ENCODE measurements at regions not wholly inside any gene's neighbourhood (a gene's known extent, or its start where the extent isn't known, plus 50 kb on each side); places are given as distances from the start of the nearest gene placed in this dataset.

DNA sequence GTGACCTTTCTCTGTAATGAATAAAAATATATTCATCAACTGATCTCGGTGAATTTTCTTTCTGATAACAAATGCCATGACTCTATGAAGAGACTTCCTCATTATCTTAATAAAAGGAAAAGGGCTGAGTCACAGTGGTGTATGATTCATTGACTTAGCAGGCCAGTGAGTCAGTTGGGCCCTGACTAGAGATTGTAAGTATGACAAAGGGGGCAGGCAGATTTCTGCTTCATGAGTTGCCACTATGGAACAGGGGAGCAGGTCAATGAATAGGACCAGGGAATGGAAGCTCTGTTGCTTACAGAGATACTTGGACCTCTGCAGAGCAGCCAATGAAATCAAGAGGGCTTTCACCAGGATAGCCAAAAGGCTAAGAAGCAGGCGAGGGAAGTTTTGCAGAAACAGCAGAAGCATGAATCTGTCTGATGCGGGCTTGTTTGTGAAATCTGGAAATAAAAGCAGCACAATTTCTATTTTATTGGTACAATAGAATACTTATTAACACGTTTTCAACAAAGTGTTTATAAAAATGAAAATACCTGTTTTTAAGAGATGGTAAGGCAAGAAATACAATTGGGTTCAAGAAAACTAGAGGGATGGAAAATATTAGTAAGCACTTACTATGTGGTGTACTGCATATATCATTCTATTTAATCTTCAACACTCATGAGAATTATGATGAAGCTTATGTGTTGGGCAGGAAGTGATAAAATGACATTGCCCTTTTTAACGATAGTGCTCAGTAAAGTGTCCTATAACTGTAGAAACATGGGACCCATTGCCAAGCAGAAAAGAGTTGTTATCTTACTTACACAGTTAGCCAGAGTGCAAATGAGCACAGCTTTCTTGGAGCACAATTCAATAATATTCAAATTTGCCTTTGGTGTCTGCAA, 169.8 kb upstream of the MYRIP start (continued):
- TF ChIP-seq, protein P1, sequence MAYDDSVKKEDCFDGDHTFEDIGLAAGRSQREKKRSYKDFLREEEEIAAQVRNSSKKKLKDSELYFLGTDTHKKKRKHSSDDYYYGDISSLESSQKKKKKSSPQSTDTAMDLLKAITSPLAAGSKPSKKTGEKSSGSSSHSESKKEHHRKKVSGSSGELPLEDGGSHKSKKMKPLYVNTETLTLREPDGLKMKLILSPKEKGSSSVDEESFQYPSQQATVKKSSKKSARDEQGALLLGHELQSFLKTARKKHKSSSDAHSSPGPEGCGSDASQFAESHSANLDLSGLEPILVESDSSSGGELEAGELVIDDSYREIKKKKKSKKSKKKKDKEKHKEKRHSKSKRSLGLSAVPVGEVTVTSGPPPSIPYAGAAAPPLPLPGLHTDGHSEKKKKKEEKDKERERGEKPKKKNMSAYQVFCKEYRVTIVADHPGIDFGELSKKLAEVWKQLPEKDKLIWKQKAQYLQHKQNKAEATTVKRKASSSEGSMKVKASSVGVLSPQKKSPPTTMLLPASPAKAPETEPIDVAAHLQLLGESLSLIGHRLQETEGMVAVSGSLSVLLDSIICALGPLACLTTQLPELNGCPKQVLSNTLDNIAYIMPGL (CRISPR knock-in tag; IDR thresholded peaks at IDR 0.05) = no peak
- no peak for TF ChIP-seq BCL6 (CRISPR knock-in tag; IDR thresholded peaks at IDR 0.05)
- TF ChIP-seq NFE2L1 (tag; IDR thresholded peaks at IDR 0.05; ENCODE audit: borderline replicate concordance, low read depth) = peak; percentile 93
- TF ChIP-seq, protein P2, sequence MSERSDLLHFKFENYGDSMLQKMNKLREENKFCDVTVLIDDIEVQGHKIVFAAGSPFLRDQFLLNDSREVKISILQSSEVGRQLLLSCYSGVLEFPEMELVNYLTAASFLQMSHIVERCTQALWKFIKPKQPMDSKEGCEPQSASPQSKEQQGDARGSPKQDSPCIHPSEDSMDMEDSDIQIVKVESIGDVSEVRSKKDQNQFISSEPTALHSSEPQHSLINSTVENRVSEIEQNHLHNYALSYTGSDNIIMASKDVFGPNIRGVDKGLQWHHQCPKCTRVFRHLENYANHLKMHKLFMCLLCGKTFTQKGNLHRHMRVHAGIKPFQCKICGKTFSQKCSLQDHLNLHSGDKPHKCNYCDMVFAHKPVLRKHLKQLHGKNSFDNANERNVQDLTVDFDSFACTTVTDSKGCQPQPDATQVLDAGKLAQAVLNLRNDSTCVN (CRISPR knock-in tag; IDR thresholded peaks at IDR 0.05) = no peak
- TF ChIP-seq GABPB2 (CRISPR knock-in tag; conservative IDR thresholded peaks at IDR 0.05) = no peak
- no peak; the same call in 1 of the 2 replicates for TF ChIP-seq FOXJ2 (tag; IDR thresholded peaks at IDR 0.05)
- TF ChIP-seq ZNF589 (CRISPR knock-in tag; IDR thresholded peaks at IDR 0.05; ENCODE audit: low read depth) = 0 out of 2 replicates have a peak, but pooled peaks have one; percentile 49
- TF ChIP-seq ZNF224 (CRISPR knock-in tag; IDR thresholded peaks at IDR 0.05) = no peak
- peak; percentile 0 for TF ChIP-seq CHD4 (IDR thresholded peaks at IDR 0.05; ENCODE audit: insufficient read depth, insufficient replicate concordance, low read depth, low read length, poor library complexity, severe bottlenecking)
- no peak for TF ChIP-seq ZNF140 (CRISPR knock-in tag; IDR thresholded peaks at IDR 0.05)
- TF ChIP-seq MEF2D (tag; conservative IDR thresholded peaks at IDR 0.05; ENCODE audit: low read depth) = 0 out of 2 replicates have a peak, but pooled peaks have one; percentile 29
- peak; percentile 77; the same call in 1 of the 2 replicates for TF ChIP-seq PHF21A (IDR thresholded peaks at IDR 0.05; ENCODE audit: borderline replicate concordance, low read depth)
- TF ChIP-seq, protein P3, sequence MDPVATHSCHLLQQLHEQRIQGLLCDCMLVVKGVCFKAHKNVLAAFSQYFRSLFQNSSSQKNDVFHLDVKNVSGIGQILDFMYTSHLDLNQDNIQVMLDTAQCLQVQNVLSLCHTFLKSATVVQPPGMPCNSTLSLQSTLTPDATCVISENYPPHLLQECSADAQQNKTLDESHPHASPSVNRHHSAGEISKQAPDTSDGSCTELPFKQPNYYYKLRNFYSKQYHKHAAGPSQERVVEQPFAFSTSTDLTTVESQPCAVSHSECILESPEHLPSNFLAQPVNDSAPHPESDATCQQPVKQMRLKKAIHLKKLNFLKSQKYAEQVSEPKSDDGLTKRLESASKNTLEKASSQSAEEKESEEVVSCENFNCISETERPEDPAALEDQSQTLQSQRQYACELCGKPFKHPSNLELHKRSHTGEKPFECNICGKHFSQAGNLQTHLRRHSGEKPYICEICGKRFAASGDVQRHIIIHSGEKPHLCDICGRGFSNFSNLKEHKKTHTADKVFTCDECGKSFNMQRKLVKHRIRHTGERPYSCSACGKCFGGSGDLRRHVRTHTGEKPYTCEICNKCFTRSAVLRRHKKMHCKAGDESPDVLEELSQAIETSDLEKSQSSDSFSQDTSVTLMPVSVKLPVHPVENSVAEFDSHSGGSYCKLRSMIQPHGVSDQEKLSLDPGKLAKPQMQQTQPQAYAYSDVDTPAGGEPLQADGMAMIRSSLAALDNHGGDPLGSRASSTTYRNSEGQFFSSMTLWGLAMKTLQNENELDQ (CRISPR knock-in tag; IDR thresholded peaks at IDR 0.05; ENCODE audit: borderline replicate concordance) = no peak
- TF ChIP-seq ZNF232 (CRISPR knock-in tag; IDR thresholded peaks at IDR 0.05) = no peak
- no peak for TF ChIP-seq SRSF1 (IDR thresholded peaks at IDR 0.05; ENCODE audit: low read depth, low read length)
- TF ChIP-seq HLTF (IDR thresholded peaks at IDR 0.05) = no peak
- peak; percentile 59 for TF ChIP-seq CBFA2T2 (conservative IDR thresholded peaks at IDR 0.05)
- TF ChIP-seq NFE2 (IDR thresholded peaks at IDR 0.05; ENCODE audit: low read depth) = peak; percentile 99
- TF ChIP-seq ZNF583 (CRISPR knock-in tag; IDR thresholded peaks at IDR 0.05) = no peak
- peak in 1 of 2 experiments; percentile 53; a peak in 2 of 4 replicates for TF ChIP-seq ARNT (IDR thresholded peaks at IDR 0.05)
- TF ChIP-seq PCBP2 (IDR thresholded peaks at IDR 0.05; ENCODE audit: low read depth, low read length, poor library complexity, severe bottlenecking) = no peak
- peak; percentile 31; the same call in 1 of the 2 replicates for TF ChIP-seq FOXM1 (IDR thresholded peaks at IDR 0.05; ENCODE audit: low read depth)
- TF ChIP-seq FOXM1 (CRISPR knock-in tag; IDR thresholded peaks at IDR 0.05; ENCODE audit: low read depth) = no peak

All from K562 (cell line).